HCT116 (cell line): ENCODE measurements at regions not wholly inside any gene's neighbourhood (a gene's known extent, or its start where the extent isn't known, plus 50 kb on each side); places are given as distances from the start of the nearest gene placed in this dataset.

Source experiments
- ATAC-seq: fragments of 200-7000 bp; cut with Tn5 transposase; 2 replicates; pipeline ENCODE4 v1.9.1; 2020; ENCODE audit warnings: mild to moderate bottlenecking, moderate library complexity
- BruUV-seq: library from RNA; stranded (reverse); fragments of 400-500 nt; replicated peaks from 2 replicates; lab custom pipeline; 2021; lab: Mats Ljungman, UMichigan
- CTCF ChIA-PET: fragments of 300-600 bp; sonication (Branson Sonifier 250); formaldehyde crosslinking; loops from one replicate; lab custom pipeline; 2021; ENCODE audit warnings: antibody characterized with exemption; lab: Charles Lee
- POLR2A ChIA-PET: fragments of 300-600, 350-600 bp; sonication (Branson Sonifier 250); formaldehyde crosslinking; loops from one replicate; lab custom pipeline; 2021; ENCODE audit warnings: antibody characterized with exemption; lab: Charles Lee
- RAD21 ChIA-PET, 2 experiments: fragments of 300-600 bp; sonication (Branson Sonifier 250); formaldehyde crosslinking; loops; one replicate each; lab custom pipeline; 2023; ENCODE audit warnings: low total read pairs in 2 of 2; ENCODE audit not compliant: uncharacterized antibody in 2 of 2, unreplicated experiment in 2 of 2, low non-redundant PET in 1 of 2; lab: Charles Lee
- DNase-seq: peaks from one replicate; pipeline ENCODE4 v3.0.0-alpha.2; 2010; ENCODE audit warnings: low read depth, low spot score
- H2AFZ ChIP-seq: fragments of 200-600 bp; shearing (Covaris generic), sonication (generic); 2 replicates; pipeline ENCODE4 v1.6.1; 2017; ENCODE audit warnings: low read depth, mixed run types, mixed read lengths, antibody characterized with exemption, low read length; ENCODE audit not compliant: poor library complexity, severe bottlenecking
- H3K27ac ChIP-seq: 2 replicates; pipeline ENCODE4 v1.5.1; 2012; ENCODE audit warnings: low read depth, low read length
- H3K27me3 ChIP-seq: fragments of 200-600 bp; sonication (generic); 2 replicates; pipeline ENCODE4 v1.6.1; 2016; ENCODE audit warnings: mixed run types, low read length, mixed read lengths; ENCODE audit not compliant: insufficient read depth
- H3K36me3 ChIP-seq, 2 experiments: fragments of 200-500 bp in 1 of 2; fragments of 200-600 bp in 1 of 2; sonication (Bioruptor generic) in 1 of 2; sonication (generic) in 1 of 2; 2 replicates each; pipeline versions ENCODE4 v1.5.1 to v1.6.1; 2014 to 2016; ENCODE audit warnings: low read length in 2 of 2, inconsistent platforms in 1 of 2, mixed read lengths in 1 of 2, mixed run types in 1 of 2; ENCODE audit not compliant: insufficient read depth in 2 of 2, control insufficient read depth in 1 of 2
- H3K4me1 ChIP-seq, 2 experiments: fragments of 200-600 bp in 1 of 2; sonication (generic) in 1 of 2; 2 replicates each; pipeline versions ENCODE4 v1.5.1 to v1.6.1; 2012 to 2017; ENCODE audit warnings: low read length in 2 of 2, inconsistent platforms in 1 of 2, mild to moderate bottlenecking in 1 of 2, mixed read lengths in 1 of 2, mixed run types in 1 of 2, moderate library complexity in 1 of 2; ENCODE audit not compliant: insufficient read depth in 2 of 2, control insufficient read depth in 1 of 2
- H3K4me2 ChIP-seq: fragments of 200-600 bp; sonication (generic); 2 replicates; pipeline ENCODE4 v1.6.1; 2017; ENCODE audit warnings: mixed run types, low read length, mixed read lengths
- H3K4me3 ChIP-seq, 2 experiments: fragments of 200-600 bp in 1 of 2; sonication (generic) in 1 of 2; replicated peaks in 1 of 2; 2 replicates each; pipeline ENCODE4 v1.5.1; 2011 to 2016; ENCODE audit warnings: low read length in 2 of 2, control low read depth in 1 of 2, low read depth in 1 of 2, mild to moderate bottlenecking in 1 of 2, mixed read lengths in 1 of 2, mixed run types in 1 of 2
- H3K79me2 ChIP-seq: fragments of 200-600 bp; sonication (generic); 2 replicates; pipeline ENCODE4 v1.6.1; 2017; ENCODE audit warnings: mild to moderate bottlenecking, mixed run types, low read length, moderate library complexity, mixed read lengths; ENCODE audit not compliant: insufficient read depth
- H3K9ac ChIP-seq: fragments of 200-600 bp; sonication (generic); 2 replicates; pipeline ENCODE4 v1.6.1; 2016; ENCODE audit warnings: low read length, mixed read lengths
- H3K9me2 ChIP-seq: fragments of 200-600 bp; sonication (generic), shearing (Covaris generic); 2 replicates; pipeline ENCODE4 v1.6.1; 2017; ENCODE audit warnings: mixed run types, mild to moderate bottlenecking, moderate library complexity; ENCODE audit not compliant: insufficient read depth
- H3K9me3 ChIP-seq, 2 experiments: fragments of 200-500 bp in 1 of 2; fragments of 200-600 bp in 1 of 2; sonication (Bioruptor generic) in 1 of 2; sonication (generic) in 1 of 2; 2 replicates each; pipeline ENCODE4 v1.6.1; 2014 to 2017; ENCODE audit warnings: low read length in 2 of 2, mixed read lengths in 2 of 2, inconsistent platforms in 1 of 2, low read depth in 1 of 2, mild to moderate bottlenecking in 1 of 2, mixed run types in 1 of 2, moderate library complexity in 1 of 2; ENCODE audit not compliant: control insufficient read depth in 1 of 2, insufficient read depth in 1 of 2
- H4K20me1 ChIP-seq: fragments of 200-600 bp; sonication (generic), shearing (Covaris generic); 2 replicates; pipeline ENCODE4 v1.6.1; 2017; ENCODE audit warnings: mixed run types, mild to moderate bottlenecking, moderate library complexity; ENCODE audit not compliant: insufficient read depth
- CEBPB ChIP-seq: IDR thresholded peaks from 2 replicates; pipeline ENCODE4 v1.6.1; 2012; ENCODE audit warnings: low read depth
- CTCF ChIP-seq, 3 experiments: fragments of 200-600 bp in 1 of 3; sonication (generic) in 1 of 3; IDR thresholded peaks in 2 of 3; conservative IDR thresholded peaks in 1 of 3; 2 replicates each; pipeline ENCODE4 v1.5.1; 2012 to 2017; ENCODE audit warnings: low read depth in 2 of 3, low read length in 2 of 3, antibody characterized with exemption in 1 of 3, borderline replicate concordance in 1 of 3, control low read depth in 1 of 3, mild to moderate bottlenecking in 1 of 3, mixed read lengths in 1 of 3, mixed run types in 1 of 3, moderate library complexity in 1 of 3; ENCODE audit not compliant: insufficient read depth in 1 of 3
- EZH2phosphoT487 ChIP-seq: fragments of 200-600 bp; IDR thresholded peaks from 2 replicates; pipeline ENCODE4 v1.6.1; 2018; ENCODE audit warnings: antibody characterized with exemption, borderline replicate concordance
- POLR2A ChIP-seq: IDR thresholded peaks from 2 replicates; pipeline ENCODE4 v1.7.0; 2011; ENCODE audit warnings: borderline replicate concordance; ENCODE audit not compliant: insufficient read depth, insufficient read length; ENCODE audit errors: extremely low read depth
- RAD21 ChIP-seq: IDR thresholded peaks from 2 replicates; pipeline ENCODE4 v1.6.1; 2012; ENCODE audit warnings: low read depth, mild to moderate bottlenecking
- SRF ChIP-seq: IDR thresholded peaks from 2 replicates; pipeline ENCODE4 v1.6.1; 2012; ENCODE audit warnings: low read depth
- ZBTB33 ChIP-seq: IDR thresholded peaks from 2 replicates; pipeline ENCODE4 v1.6.1; 2011; ENCODE audit warnings: mild to moderate bottlenecking, low read length, moderate library complexity; ENCODE audit not compliant: insufficient replicate concordance; ENCODE audit errors: extremely low read depth
- ZNF274 ChIP-seq: fragments of 200-500 bp; sonication (Bioruptor generic); IDR thresholded peaks from 2 replicates; pipeline ENCODE4 v1.6.1; 2014; ENCODE audit warnings: mild to moderate bottlenecking, low read depth, low read length, inconsistent platforms
- intact Hi-C: fragments of 100-400 bp; cut with micrococcal nuclease; formaldehyde crosslinking; loops from 2 replicates; pipeline ENCODE4 v1.10.0; 2022

GRCh38 chr17:77899498-77899897, 59.0 kb upstream of the TNRC6C start:
- RAD21 ChIA-PET = no interaction called here
- H3K4me1 ChIP-seq = no peaks in the 10 kb centered on the region
- no peaks in the 10 kb centered on the region for H4K20me1 ChIP-seq
- POLR2A ChIA-PET = no interaction called here
- no peak overlapping the region for H3K9ac ChIP-seq
- no peak overlapping the region for H3K4me2 ChIP-seq
- CTCF ChIA-PET = no interaction called here
- DNase-seq (no peak), ATAC-seq (no peak)
- no TSS peak for BruUV-seq
- no peaks in the 10 kb centered on the region for H3K79me2 ChIP-seq
- TF ChIP-seq POLR2A (no peak), ZNF274 (no peak), ZBTB33 (no peak), EZH2phosphoT487 (no peak), CEBPB (no peak), CTCF (IDR thresholded peaks at IDR 0.05 in 2 of 3, conservative IDR thresholded peaks at IDR 0.05 in 1 of 3; ENCODE audit: borderline replicate concordance in 1 of 3, insufficient read depth in 1 of 3, low read depth in 2 of 3, low read length in 2 of 3) (no peak), SRF (no peak), RAD21 (no peak)
- no peak overlapping the region for H3K27ac ChIP-seq
- H2AFZ ChIP-seq = no peak overlapping the region
- peaks cover 15% of the 10 kb centered on the region; the same call in 1 of the 2 replicates for H3K27me3 ChIP-seq
- H3K9me3 ChIP-seq = no peaks in the 10 kb centered on the region
- H3K36me3 ChIP-seq = no peaks in the 10 kb centered on the region
- H3K4me3 ChIP-seq = no peak overlapping the region
- intact Hi-C loops = no loop called here
- H3K9me2 ChIP-seq = no peaks in the 10 kb centered on the region
